ENCODE measurements at regions not wholly inside any gene's neighbourhood (a gene's known extent, or its start where the extent isn't known, plus 50 kb on each side); places are given as distances from the start of the nearest gene placed in this dataset.

DNA sequence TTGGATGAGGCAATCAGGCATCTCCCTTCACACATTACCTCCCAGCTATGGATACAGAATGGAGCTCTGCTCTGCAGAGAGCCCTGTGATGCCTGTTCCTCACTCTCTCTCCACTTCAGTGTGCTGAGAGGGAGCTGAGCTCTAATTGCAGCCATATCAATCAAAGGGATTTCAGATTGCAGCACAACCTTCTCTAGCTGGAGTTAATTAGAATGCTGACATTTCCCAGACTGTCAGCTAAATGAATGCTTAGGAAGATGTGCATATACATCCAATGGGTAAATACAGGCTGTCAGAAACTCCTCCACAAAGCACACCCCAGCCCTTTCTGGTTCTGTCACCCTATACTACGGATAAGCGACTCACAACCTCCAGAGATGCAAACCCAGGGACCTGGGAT lies 402.6 kb downstream of the EIPR1 start:
- TF ChIP-seq POLR2A (IDR thresholded peaks at IDR 0.05) (no peak), POLR2AphosphoS5 (IDR thresholded peaks at IDR 0.05) (no peak)
- TF ChIP-seq, protein P1, sequence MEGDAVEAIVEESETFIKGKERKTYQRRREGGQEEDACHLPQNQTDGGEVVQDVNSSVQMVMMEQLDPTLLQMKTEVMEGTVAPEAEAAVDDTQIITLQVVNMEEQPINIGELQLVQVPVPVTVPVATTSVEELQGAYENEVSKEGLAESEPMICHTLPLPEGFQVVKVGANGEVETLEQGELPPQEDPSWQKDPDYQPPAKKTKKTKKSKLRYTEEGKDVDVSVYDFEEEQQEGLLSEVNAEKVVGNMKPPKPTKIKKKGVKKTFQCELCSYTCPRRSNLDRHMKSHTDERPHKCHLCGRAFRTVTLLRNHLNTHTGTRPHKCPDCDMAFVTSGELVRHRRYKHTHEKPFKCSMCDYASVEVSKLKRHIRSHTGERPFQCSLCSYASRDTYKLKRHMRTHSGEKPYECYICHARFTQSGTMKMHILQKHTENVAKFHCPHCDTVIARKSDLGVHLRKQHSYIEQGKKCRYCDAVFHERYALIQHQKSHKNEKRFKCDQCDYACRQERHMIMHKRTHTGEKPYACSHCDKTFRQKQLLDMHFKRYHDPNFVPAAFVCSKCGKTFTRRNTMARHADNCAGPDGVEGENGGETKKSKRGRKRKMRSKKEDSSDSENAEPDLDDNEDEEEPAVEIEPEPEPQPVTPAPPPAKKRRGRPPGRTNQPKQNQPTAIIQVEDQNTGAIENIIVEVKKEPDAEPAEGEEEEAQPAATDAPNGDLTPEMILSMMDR (IDR thresholded peaks at IDR 0.05 in 8 of 11, conservative IDR thresholded peaks at IDR 0.05 in 3 of 11) = no peak

All from spleen (tissue), 7 donors.